Urinary bladder (tissue), 3 donors: ENCODE measurements at regions not wholly inside any gene's neighbourhood (a gene's known extent, or its start where the extent isn't known, plus 50 kb on each side); places are given as distances from the start of the nearest gene placed in this dataset.

Source experiments
- DNase-seq: peaks from one replicate; pipeline ENCODE4 v3.0.0-alpha.2; 2015; ENCODE audit errors: extremely low spot score
- H3K27ac ChIP-seq: one replicate; pipeline ENCODE4 v1.5.1; 2013; ENCODE audit warnings: low read depth, mild to moderate bottlenecking, moderate library complexity
- H3K36me3 ChIP-seq: one replicate; pipeline ENCODE4 v1.6.1; 2013; ENCODE audit warnings: mild to moderate bottlenecking, moderate library complexity; ENCODE audit not compliant: insufficient read depth
- H3K4me1 ChIP-seq: one replicate; pipeline ENCODE4 v1.6.1; 2013; ENCODE audit warnings: mild to moderate bottlenecking, moderate library complexity; ENCODE audit not compliant: insufficient read depth
- H3K4me3 ChIP-seq: one replicate; pipeline ENCODE4 v1.5.1; 2013; ENCODE audit warnings: low read depth, low read length
- WGBS: extraction: QIAGEN DNeasy Blood & Tissue Kit; methylation state at CpG from one replicate; pipeline ENCODE4 v1.1.7; 2013; 5-methylcytosine and 5-hydroxymethylcytosine counted together
- donor health status: healthy with polysubstance abuse.
- donor health status: healthy.

GRCh38 chr7:119748251-119748860 lies 524.6 kb upstream of the KCND2 start:
- H3K27ac ChIP-seq = no peak overlapping the region
- no peaks in the 10 kb centered on the region for H3K36me3 ChIP-seq
- 23% methylated on average over 1 of the region's 1 CpG for WGBS
- DNase-seq = no peak
- no peak overlapping the region for H3K4me3 ChIP-seq
- no peaks in the 10 kb centered on the region for H3K4me1 ChIP-seq

- Histone ChIP-seq H3K4me1 (no peaks in the 10 kb centered on the region), H3K36me3 (no peaks in the 10 kb centered on the region), H3K27ac (no peak overlapping the region), H3K4me3 (no peak overlapping the region)
- no peak for DNase-seq
- WGBS = 50% methylated on average over 2 of the region's 2 CpGs
Observed at GRCh38 chr7:119748991-119749390, 524.0 kb upstream of the KCND2 start.

GRCh38 chr7:119756687-119757086 lies 516.3 kb upstream of the KCND2 start:
- H3K27ac ChIP-seq = no peak overlapping the region
- H3K36me3 ChIP-seq = no peaks in the 10 kb centered on the region
- no peak for DNase-seq
- no peaks in the 10 kb centered on the region for H3K4me1 ChIP-seq
- no peak overlapping the region for H3K4me3 ChIP-seq

- Histone ChIP-seq H3K4me3 (no peak overlapping the region), H3K4me1 (no peaks in the 10 kb centered on the region), H3K36me3 (no peaks in the 10 kb centered on the region), H3K27ac (no peak overlapping the region)
- DNase-seq = no peak
Observed at GRCh38 chr7:119758254-119758653, 514.7 kb upstream of the KCND2 start.

GRCh38 chr7:119761776-119762175 lies 511.2 kb upstream of the KCND2 start:
- no peaks in the 10 kb centered on the region for H3K4me1 ChIP-seq
- no peak for DNase-seq
- no peak overlapping the region for H3K27ac ChIP-seq
- 72% methylated on average over 1 of the region's 1 CpG for WGBS
- no peak overlapping the region for H3K4me3 ChIP-seq
- H3K36me3 ChIP-seq = no peaks in the 10 kb centered on the region

- no peaks in the 10 kb centered on the region for H3K36me3 ChIP-seq
- no peaks in the 10 kb centered on the region for H3K4me1 ChIP-seq
- 56% methylated on average over 2 of the region's 2 CpGs for WGBS
- H3K27ac ChIP-seq = no peak overlapping the region
- DNase-seq = no peak
- no peak overlapping the region for H3K4me3 ChIP-seq
Observed at GRCh38 chr7:119782286-119782685, 490.7 kb upstream of the KCND2 start.

- DNase-seq = no peak
- Histone ChIP-seq H3K4me1 (no peaks in the 10 kb centered on the region), H3K36me3 (no peaks in the 10 kb centered on the region), H3K27ac (no peak overlapping the region), H3K4me3 (no peak overlapping the region)
- 17% methylated on average over 1 of the region's 1 CpG for WGBS
Observed at GRCh38 chr7:119783799-119784198, 489.2 kb upstream of the KCND2 start.

GRCh38 chr7:119802147-119802546 lies 470.8 kb upstream of the KCND2 start:
- 72% methylated on average over 6 of the region's 6 CpGs for WGBS
- DNase-seq = no peak

GRCh38 chr7:119825091-119825655 lies 447.8 kb upstream of the KCND2 start:
- no peaks in the 10 kb centered on the region for H3K4me1 ChIP-seq
- H3K27ac ChIP-seq = no peak overlapping the region
- no peaks in the 10 kb centered on the region for H3K36me3 ChIP-seq
- no peak overlapping the region for H3K4me3 ChIP-seq
- DNase-seq = no peak
- 58% methylated on average over 3 of the region's 3 CpGs for WGBS

More at GRCh38 chr7:119802147-119802546, 470.8 kb upstream of the KCND2 start:
- Histone ChIP-seq H3K27ac (no peak overlapping the region), H3K4me1 (no peaks in the 10 kb centered on the region), H3K4me3 (no peak overlapping the region), H3K36me3 (no peaks in the 10 kb centered on the region)

GRCh38 chr7:119826547-119826946 lies 446.4 kb upstream of the KCND2 start:
- 99% methylated on average over 1 of the region's 1 CpG for WGBS
- Histone ChIP-seq H3K4me1 (no peaks in the 10 kb centered on the region), H3K27ac (no peak overlapping the region), H3K4me3 (no peak overlapping the region), H3K36me3 (no peaks in the 10 kb centered on the region)
- no peak for DNase-seq

GRCh38 chr7:119838444-119838843 lies 434.5 kb upstream of the KCND2 start:
- WGBS = 95% methylated on average over 6 of the region's 6 CpGs
- Histone ChIP-seq H3K27ac (no peak overlapping the region), H3K4me3 (no peak overlapping the region), H3K36me3 (no peaks in the 10 kb centered on the region), H3K4me1 (no peaks in the 10 kb centered on the region)
- DNase-seq = no peak

- Histone ChIP-seq H3K4me1 (no peaks in the 10 kb centered on the region), H3K27ac (no peak overlapping the region), H3K36me3 (no peaks in the 10 kb centered on the region), H3K4me3 (no peak overlapping the region)
- DNase-seq = no peak
- 25% methylated on average over 1 of the region's 1 CpG for WGBS
Observed at GRCh38 chr7:119842337-119842736, 430.6 kb upstream of the KCND2 start.

GRCh38 chr7:119842786-119843185 lies 430.2 kb upstream of the KCND2 start:
- DNase-seq = no peak
- Histone ChIP-seq H3K27ac (no peak overlapping the region), H3K4me1 (no peaks in the 10 kb centered on the region), H3K4me3 (no peak overlapping the region), H3K36me3 (no peaks in the 10 kb centered on the region)
- 67% methylated on average over 1 of the region's 1 CpG for WGBS

- no peak for DNase-seq
- Histone ChIP-seq H3K27ac (no peak overlapping the region), H3K4me1 (no peaks in the 10 kb centered on the region), H3K36me3 (no peaks in the 10 kb centered on the region), H3K4me3 (no peak overlapping the region)
Observed at GRCh38 chr7:119861385-119861784, 411.6 kb upstream of the KCND2 start.

GRCh38 chr7:119868387-119868786 lies 404.6 kb upstream of the KCND2 start:
- Histone ChIP-seq H3K27ac (no peak overlapping the region), H3K4me1 (no peaks in the 10 kb centered on the region), H3K36me3 (no peaks in the 10 kb centered on the region), H3K4me3 (no peak overlapping the region)
- 85% methylated on average over 2 of the region's 2 CpGs for whole genome bisulfite sequencing
- DNase-seq = no peak
